Non-pigmented ciliary epithelial cell (primary cell): ENCODE measurements at regions not wholly inside any gene's neighbourhood (a gene's known extent, or its start where the extent isn't known, plus 50 kb on each side); places are given as distances from the start of the nearest gene placed in this dataset.

ENCODE experiments used
- DNase-seq: peaks from one replicate; pipeline ENCODE4 v3.0.0-alpha.2; 2010; ENCODE audit warnings: low read depth

- no peak for DNase-seq
Observed at GRCh38 chr2:56613920-56614319, 430.1 kb downstream of the CCDC85A start.

GRCh38 chr2:56615760-56616159 lies 432.0 kb downstream of the CCDC85A start:
- DNase-seq: no peak

GRCh38 chr2:56624181-56624580 lies 440.4 kb downstream of the CCDC85A start:
- DNase-seq: no peak

GRCh38 chr2:56626927-56627326 lies 443.1 kb downstream of the CCDC85A start:
- DNase-seq: no peak

- DNase-seq: no peak
Observed at GRCh38 chr2:56630286-56630685, 446.5 kb downstream of the CCDC85A start.

GRCh38 chr2:56647997-56648396 lies 464.2 kb downstream of the CCDC85A start:
- no peak for DNase-seq

GRCh38 chr2:56648802-56649201 lies 465.0 kb downstream of the CCDC85A start:
- no peak for DNase-seq

GRCh38 chr2:56654936-56655335 lies 471.1 kb downstream of the CCDC85A start:
- DNase-seq: no peak

GRCh38 chr2:56656826-56657225 lies 473.0 kb downstream of the CCDC85A start:
- DNase-seq: no peak

- DNase-seq: no peak
Observed at GRCh38 chr2:56666777-56667176, 483.0 kb downstream of the CCDC85A start.

GRCh38 chr2:56671973-56672569 lies 488.3 kb downstream of the CCDC85A start:
- DNase-seq: no peak

- DNase-seq: no peak
Observed at GRCh38 chr2:56674084-56674483, 490.3 kb downstream of the CCDC85A start.

GRCh38 chr2:56676966-56677365 lies 493.2 kb downstream of the CCDC85A start:
- no peak for DNase-seq

- DNase-seq: no peak
Observed at GRCh38 chr2:56680971-56681631, 497.3 kb downstream of the CCDC85A start.

GRCh38 chr2:56681659-56682396 lies 498.0 kb downstream of the CCDC85A start:
- DNase-seq: no peak

- DNase-seq: no peak
Observed at GRCh38 chr2:56682397-56682760, 498.6 kb downstream of the CCDC85A start.

GRCh38 chr2:56684327-56684726 lies 500.5 kb downstream of the CCDC85A start:
- DNase-seq: no peak

- DNase-seq: no peak
Observed at GRCh38 chr2:56685205-56685604, 501.4 kb downstream of the CCDC85A start.

GRCh38 chr2:56687169-56687568 lies 503.4 kb downstream of the CCDC85A start:
- DNase-seq: no peak

- DNase-seq: no peak
Observed at GRCh38 chr2:56688661-56689060, 504.9 kb downstream of the CCDC85A start.

GRCh38 chr2:56693501-56693900 lies 509.7 kb downstream of the CCDC85A start:
- no peak for DNase-seq

GRCh38 chr2:56703001-56703400 lies 519.2 kb downstream of the CCDC85A start:
- no peak for DNase-seq

GRCh38 chr2:56705713-56706112 lies 521.9 kb downstream of the CCDC85A start:
- no peak for DNase-seq
